ENCODE measurements at regions not wholly inside any gene's neighbourhood (a gene's known extent, or its start where the extent isn't known, plus 50 kb on each side); places are given as distances from the start of the nearest gene placed in this dataset.
A peak's percentile ranks its signal among the peaks of the same experiment; 100 is the strongest.

- ATAC-seq (ENCODE audit: low read depth) (no peak), DNase-seq (no peak)
- Histone ChIP-seq H3K9me3 (ENCODE audit: control extremely low read depth in 1 of 3, control insufficient read depth in 2 of 3, insufficient read depth in 1 of 3, low read length in 2 of 3) (no peaks in the 10 kb centered on the region), H3K27me3 (replicated peaks in 1 of 4; ENCODE audit: control extremely low read depth in 1 of 4, control insufficient read depth in 3 of 4, insufficient read depth in 4 of 4, low read length in 3 of 4) (no peaks in the 10 kb centered on the region), H4K20me1 (ENCODE audit: control insufficient read depth, insufficient read depth, low read length, poor library complexity, severe bottlenecking) (no peaks in the 10 kb centered on the region), H3K4me1 (ENCODE audit: control insufficient read depth in 2 of 2, insufficient read depth in 2 of 2, low read length in 2 of 2) (no peaks in the 10 kb centered on the region), H3K4me2 (replicated peaks; ENCODE audit: low read depth, low read length, poor library complexity, severe bottlenecking) (no peak overlapping the region), H3K9ac (ENCODE audit: low read length) (no peak overlapping the region), H3K36me3 (replicated peaks in 1 of 2; ENCODE audit: control extremely low read depth in 1 of 2, control insufficient read depth in 1 of 2, extremely low read depth in 1 of 2, insufficient read depth in 2 of 2, low read length in 1 of 2) (no peaks in the 10 kb centered on the region), H3K79me2 (ENCODE audit: control insufficient read depth, insufficient read depth, low read length) (no peaks in the 10 kb centered on the region), H3K4me3 (ENCODE audit: control extremely low read depth in 1 of 5, extremely low read depth in 1 of 5, insufficient read depth in 1 of 5, low read depth in 2 of 5, low read length in 4 of 5) (no peak overlapping the region), H3K27ac (ENCODE audit: low read length in 2 of 2) (no peak overlapping the region), H2AFZ (ENCODE audit: insufficient read depth, low read depth, low read length, poor library complexity, severe bottlenecking) (no peak overlapping the region)
- TF ChIP-seq CTCF (IDR thresholded peaks at IDR 0.05) = peak; percentile 55
- TF ChIP-seq EZH2 (IDR thresholded peaks at IDR 0.05; ENCODE audit: borderline replicate concordance, insufficient read depth, low read depth, low read length, poor library complexity, severe bottlenecking) = no peak
- ChIA-PET CTCF (interaction anchor here (1.0 to 1.9 kb wide), 7 partner anchors 9 to 369 kb away, joined by 3 to 7 read pairs (median 4); no protein-coding TSS in a partner anchor), POLR2A (no interaction called here)
- intact Hi-C loops (cut with micrococcal nuclease) = no loop called here
- no peak overlapping the region for H3K4me3 Mint-ChIP-seq
- WGBS (ENCODE audit: insufficient coverage) = no CpG with 5 or more reads among the region's 1 CpG
- H3K9me3 Mint-ChIP-seq (ENCODE audit: insufficient read depth) = no peaks in the 10 kb centered on the region
- H3K4me1 Mint-ChIP-seq = no peaks in the 10 kb centered on the region
- no peaks in the 10 kb centered on the region for H3K27me3 Mint-ChIP-seq
- no peak overlapping the region for H3K27ac Mint-ChIP-seq
Observed at GRCh38 chr12:27384261-27384590, 51.6 kb downstream of the BMAL2 start.

- 92% methylated on average over 6 of the region's 10 CpGs for WGBS (ENCODE audit: insufficient coverage)
- Histone ChIP-seq H3K9ac (ENCODE audit: low read length) (no peak overlapping the region), H3K27ac (ENCODE audit: low read length in 2 of 2) (no peak overlapping the region), H3K9me3 (ENCODE audit: control extremely low read depth in 1 of 3, control insufficient read depth in 2 of 3, insufficient read depth in 1 of 3, low read length in 2 of 3) (no peaks in the 10 kb centered on the region), H3K4me1 (ENCODE audit: control insufficient read depth in 2 of 2, insufficient read depth in 2 of 2, low read length in 2 of 2) (no peaks in the 10 kb centered on the region), H3K4me3 (ENCODE audit: control extremely low read depth in 1 of 5, extremely low read depth in 1 of 5, insufficient read depth in 1 of 5, low read depth in 2 of 5, low read length in 4 of 5) (no peak overlapping the region), H3K4me2 (replicated peaks; ENCODE audit: low read depth, low read length, poor library complexity, severe bottlenecking) (no peak overlapping the region), H3K27me3 (replicated peaks in 1 of 4; ENCODE audit: control extremely low read depth in 1 of 4, control insufficient read depth in 3 of 4, insufficient read depth in 4 of 4, low read length in 3 of 4) (no peaks in the 10 kb centered on the region), H2AFZ (ENCODE audit: insufficient read depth, low read depth, low read length, poor library complexity, severe bottlenecking) (no peak overlapping the region), H3K79me2 (ENCODE audit: control insufficient read depth, insufficient read depth, low read length) (no peaks in the 10 kb centered on the region), H3K36me3 (replicated peaks in 1 of 2; ENCODE audit: control extremely low read depth in 1 of 2, control insufficient read depth in 1 of 2, extremely low read depth in 1 of 2, insufficient read depth in 2 of 2, low read length in 1 of 2) (no peaks in the 10 kb centered on the region), H4K20me1 (ENCODE audit: control insufficient read depth, insufficient read depth, low read length, poor library complexity, severe bottlenecking) (no peaks in the 10 kb centered on the region)
- ATAC-seq (ENCODE audit: low read depth) = no peak
- H3K4me3 Mint-ChIP-seq = no peak overlapping the region
- H3K27me3 Mint-ChIP-seq = no peaks in the 10 kb centered on the region
- no peak for DNase-seq
- no peak overlapping the region for H3K27ac Mint-ChIP-seq
- TF ChIP-seq EZH2 (IDR thresholded peaks at IDR 0.05; ENCODE audit: borderline replicate concordance, insufficient read depth, low read depth, low read length, poor library complexity, severe bottlenecking) (no peak), CTCF (IDR thresholded peaks at IDR 0.05) (no peak)
- intact Hi-C loops (cut with micrococcal nuclease) = no loop called here
- no peaks in the 10 kb centered on the region for H3K4me1 Mint-ChIP-seq
- CTCF ChIA-PET = interaction anchor here (0.8 to 1.9 kb wide), 3 partner anchors 16 to 370 kb away, joined by 3 to 7 read pairs (median 5); no protein-coding TSS in a partner anchor
- POLR2A ChIA-PET = no interaction called here
- H3K9me3 Mint-ChIP-seq (ENCODE audit: insufficient read depth) = no peaks in the 10 kb centered on the region
Observed at GRCh38 chr12:27385766-27386564, 53.3 kb downstream of the BMAL2 start.
